ENCODE measurements at regions not wholly inside any gene's neighbourhood (a gene's known extent, or its start where the extent isn't known, plus 50 kb on each side); places are given as distances from the start of the nearest gene placed in this dataset.

- no peak for TF ChIP-seq CTCF (IDR thresholded peaks at IDR 0.05; ENCODE audit: insufficient read depth, low read length)
- no peak for DNase-seq (ENCODE audit: low read depth)
Observed at GRCh38 chr12:3361146-3361545, 129.9 kb upstream of the PRMT8 start.

GRCh38 chr12:3362737-3363136 lies 128.3 kb upstream of the PRMT8 start:
- no peak overlapping the region for H3K4me3 ChIP-seq (ENCODE audit: low read depth, low read length)
- no peak for TF ChIP-seq CTCF (IDR thresholded peaks at IDR 0.05; ENCODE audit: insufficient read depth, low read length)
- no peak for DNase-seq (ENCODE audit: low read depth)

More at GRCh38 chr12:3361146-3361545, 129.9 kb upstream of the PRMT8 start:
- H3K4me3 ChIP-seq (ENCODE audit: low read depth, low read length): no peak overlapping the region

GRCh38 chr12:3363608-3364007 lies 127.4 kb upstream of the PRMT8 start:
- DNase-seq (ENCODE audit: low read depth): no peak
- no peak for TF ChIP-seq CTCF (IDR thresholded peaks at IDR 0.05; ENCODE audit: insufficient read depth, low read length)
- no peak overlapping the region for H3K4me3 ChIP-seq (ENCODE audit: low read depth, low read length)

GRCh38 chr12:3364226-3364625 lies 126.8 kb upstream of the PRMT8 start:
- no peak for DNase-seq (ENCODE audit: low read depth)
- no peak overlapping the region for H3K4me3 ChIP-seq (ENCODE audit: low read depth, low read length)
- no peak for TF ChIP-seq CTCF (IDR thresholded peaks at IDR 0.05; ENCODE audit: insufficient read depth, low read length)

GRCh38 chr12:3364661-3365462 lies 126.1 kb upstream of the PRMT8 start:
- H3K4me3 ChIP-seq (ENCODE audit: low read depth, low read length): no peak overlapping the region
- no peak for TF ChIP-seq CTCF (IDR thresholded peaks at IDR 0.05; ENCODE audit: insufficient read depth, low read length)
- DNase-seq (ENCODE audit: low read depth): no peak

- TF ChIP-seq CTCF (IDR thresholded peaks at IDR 0.05; ENCODE audit: insufficient read depth, low read length): no peak
- DNase-seq (ENCODE audit: low read depth): no peak
- no peak overlapping the region for H3K4me3 ChIP-seq (ENCODE audit: low read depth, low read length)
Observed at GRCh38 chr12:3365463-3366411, 125.3 kb upstream of the PRMT8 start.
